Esophagus squamous epithelium (tissue), 4 donors: ENCODE measurements at regions not wholly inside any gene's neighbourhood (a gene's known extent, or its start where the extent isn't known, plus 50 kb on each side); places are given as distances from the start of the nearest gene placed in this dataset.

Source experiments
- POLR2A ChIP-seq, 4 donors: fragments of 450-650 bp; IDR thresholded peaks; one replicate each; pipeline ENCODE4 v1.6.1; 2017; ENCODE audit warnings: antibody characterized with exemption in 4 of 4, mild to moderate bottlenecking in 4 of 4, moderate library complexity in 3 of 4
- TF ChIP-seq, protein P1 (sequence below), 6 experiments: fragments of 450-650 bp in 4 of 6; fragments of 200-600 bp in 2 of 6; sonication (generic) in 2 of 6; IDR thresholded peaks; one replicate each; pipeline ENCODE4 v1.5.1; 2016 to 2019; ENCODE audit warnings: antibody characterized with exemption in 6 of 6, mild to moderate bottlenecking in 4 of 6, moderate library complexity in 4 of 6

DNA sequence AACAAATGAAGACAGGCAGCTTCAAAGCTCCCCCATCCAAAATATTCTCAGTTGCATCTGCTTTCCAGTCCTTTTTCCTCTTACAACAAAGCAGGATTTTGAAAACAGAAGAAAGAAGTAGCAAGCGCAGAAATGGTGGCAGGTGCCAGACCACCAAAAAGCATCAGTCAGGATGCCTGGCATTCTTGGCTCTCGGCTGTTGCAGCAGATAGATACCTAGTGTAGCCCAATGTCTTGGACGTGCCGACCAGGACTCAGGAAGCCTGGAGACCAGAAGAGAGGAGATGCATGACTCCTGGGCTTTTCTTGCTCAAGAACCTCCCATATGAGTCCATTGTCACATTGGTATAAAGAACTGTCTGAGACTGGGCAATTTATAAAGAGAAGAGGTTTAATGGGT lies 115.2 kb downstream of the RAB18 start:
- TF ChIP-seq, protein P1, sequence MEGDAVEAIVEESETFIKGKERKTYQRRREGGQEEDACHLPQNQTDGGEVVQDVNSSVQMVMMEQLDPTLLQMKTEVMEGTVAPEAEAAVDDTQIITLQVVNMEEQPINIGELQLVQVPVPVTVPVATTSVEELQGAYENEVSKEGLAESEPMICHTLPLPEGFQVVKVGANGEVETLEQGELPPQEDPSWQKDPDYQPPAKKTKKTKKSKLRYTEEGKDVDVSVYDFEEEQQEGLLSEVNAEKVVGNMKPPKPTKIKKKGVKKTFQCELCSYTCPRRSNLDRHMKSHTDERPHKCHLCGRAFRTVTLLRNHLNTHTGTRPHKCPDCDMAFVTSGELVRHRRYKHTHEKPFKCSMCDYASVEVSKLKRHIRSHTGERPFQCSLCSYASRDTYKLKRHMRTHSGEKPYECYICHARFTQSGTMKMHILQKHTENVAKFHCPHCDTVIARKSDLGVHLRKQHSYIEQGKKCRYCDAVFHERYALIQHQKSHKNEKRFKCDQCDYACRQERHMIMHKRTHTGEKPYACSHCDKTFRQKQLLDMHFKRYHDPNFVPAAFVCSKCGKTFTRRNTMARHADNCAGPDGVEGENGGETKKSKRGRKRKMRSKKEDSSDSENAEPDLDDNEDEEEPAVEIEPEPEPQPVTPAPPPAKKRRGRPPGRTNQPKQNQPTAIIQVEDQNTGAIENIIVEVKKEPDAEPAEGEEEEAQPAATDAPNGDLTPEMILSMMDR (IDR thresholded peaks at IDR 0.05), result no peak
- no peak for TF ChIP-seq POLR2A (IDR thresholded peaks at IDR 0.05)
